GM19238 (cell line): ENCODE measurements at regions not wholly inside any gene's neighbourhood (a gene's known extent, or its start where the extent isn't known, plus 50 kb on each side); places are given as distances from the start of the nearest gene placed in this dataset.
"Not testable (repeated sequence)": the region's sequence is repeated elsewhere in the genome, so short reads cannot be mapped to it uniquely, and the experiment has no call there.

Experiments
- DNase-seq: peaks from one replicate; pipeline ENCODE4 v3.0.0; 2011; ENCODE audit warnings: low spot score; ENCODE audit not compliant: insufficient read length

DNA sequence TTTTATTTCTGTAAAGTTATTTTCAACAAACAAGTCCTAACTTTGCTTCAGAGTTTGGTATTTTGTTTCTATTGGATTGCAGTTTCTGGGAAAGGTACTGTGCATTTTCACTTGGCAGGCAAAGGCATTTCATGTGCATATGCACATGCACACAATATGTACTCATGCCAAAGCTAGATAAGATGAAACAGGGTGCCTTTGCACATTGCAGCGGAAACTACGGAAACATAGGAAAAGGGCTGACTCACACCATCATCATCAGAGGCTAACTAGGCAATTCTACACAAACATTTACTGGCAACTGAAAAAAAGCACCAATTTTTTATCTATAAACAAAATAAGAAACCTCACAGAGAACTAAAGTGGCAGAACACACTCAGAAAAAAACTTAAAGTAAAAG lies 550.6 kb upstream of the NECTIN3 start:
- no peak for DNase-seq

DNA sequence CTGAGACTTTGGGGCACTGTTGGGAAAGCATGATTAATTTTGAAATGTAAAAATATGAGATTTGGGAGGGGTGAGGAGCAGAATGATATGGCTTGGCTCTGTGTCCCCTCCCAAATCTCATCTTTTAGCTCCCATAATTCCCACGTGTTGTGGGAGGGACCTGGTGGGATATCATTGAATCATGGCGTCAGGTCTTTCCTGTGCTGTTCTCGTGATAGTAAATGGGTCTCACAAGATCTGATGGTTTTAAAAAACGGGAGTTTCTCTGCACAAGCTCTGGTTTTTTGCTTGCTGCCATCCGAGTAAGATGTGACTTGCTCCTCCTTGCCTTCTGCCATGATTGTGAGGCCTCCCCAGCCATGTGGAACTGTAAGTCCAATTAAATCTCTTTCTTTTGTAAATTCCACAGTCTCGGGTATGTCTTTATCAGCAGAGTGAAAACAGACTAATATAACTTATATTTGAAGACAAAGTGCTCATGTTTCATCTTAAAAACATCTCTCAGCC lies 546.0 kb upstream of the NECTIN3 start:
- not testable (repeated sequence) for DNase-seq

DNA sequence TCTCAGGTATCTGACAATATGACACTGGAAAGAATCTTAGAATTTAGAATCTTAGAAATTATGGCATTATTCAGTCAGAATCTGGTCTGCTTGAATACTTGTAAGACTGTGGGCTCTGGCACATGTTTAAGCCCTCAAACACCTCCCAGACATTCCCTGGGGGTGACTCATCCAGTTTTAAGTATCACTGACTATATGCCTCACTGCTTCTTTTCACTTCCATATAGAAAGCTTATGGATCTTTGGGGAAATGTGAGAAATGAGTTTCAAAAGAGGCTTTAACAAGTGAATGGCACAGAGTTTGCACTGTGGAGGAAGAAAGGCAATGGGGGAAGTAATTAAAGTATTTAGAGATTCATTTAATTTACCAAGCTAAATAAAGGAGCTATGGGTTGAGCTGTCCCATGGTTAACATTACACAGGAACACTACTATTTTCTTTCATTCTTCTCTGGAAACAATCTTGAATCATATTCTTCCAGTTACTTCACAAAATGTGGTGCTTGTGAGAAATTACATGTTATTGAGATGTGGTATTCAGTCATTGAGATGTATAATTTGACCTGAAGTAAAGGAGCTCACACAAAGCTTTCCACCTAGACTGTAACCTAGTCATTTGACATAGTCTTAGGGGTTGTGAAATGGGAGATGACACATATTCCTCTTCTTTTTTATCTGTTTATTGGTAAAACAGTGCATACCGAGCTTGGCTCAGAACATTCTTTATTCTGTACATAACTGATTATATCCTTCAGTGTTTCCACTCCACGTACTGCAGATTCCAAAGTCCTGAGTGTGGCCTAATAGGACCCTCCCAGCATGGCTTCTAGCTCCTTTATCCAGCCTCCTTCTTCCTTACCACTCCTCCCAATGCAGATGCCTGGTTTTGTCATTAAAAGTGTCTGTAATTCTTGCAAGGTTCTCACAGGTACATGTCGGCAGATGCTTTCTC lies 544.6 kb upstream of the NECTIN3 start:
- no peak for DNase-seq

- DNase-seq, result no peak
These were observed 543.1 kb upstream of the NECTIN3 start for GRCh38 chr3:110528305-110529121.

DNA sequence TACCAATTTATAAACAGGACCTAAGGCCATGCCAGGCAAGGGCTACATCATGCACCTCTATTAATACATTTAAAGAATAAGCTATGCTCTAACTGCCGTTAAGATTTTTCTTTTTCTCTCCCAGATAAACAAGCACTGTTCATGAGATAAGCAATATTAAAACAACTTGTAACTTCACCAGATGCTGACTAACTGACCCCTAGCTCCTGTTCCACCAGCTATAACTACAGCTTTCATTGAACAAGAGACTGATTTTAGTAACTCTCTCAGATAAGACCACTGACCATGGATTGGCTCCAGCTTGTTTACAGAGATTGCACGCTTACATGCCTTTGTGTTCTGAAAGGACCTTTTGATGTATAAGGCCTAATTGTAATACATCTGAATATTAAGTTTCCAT lies 540.7 kb upstream of the NECTIN3 start:
- DNase-seq, result no peak

DNA sequence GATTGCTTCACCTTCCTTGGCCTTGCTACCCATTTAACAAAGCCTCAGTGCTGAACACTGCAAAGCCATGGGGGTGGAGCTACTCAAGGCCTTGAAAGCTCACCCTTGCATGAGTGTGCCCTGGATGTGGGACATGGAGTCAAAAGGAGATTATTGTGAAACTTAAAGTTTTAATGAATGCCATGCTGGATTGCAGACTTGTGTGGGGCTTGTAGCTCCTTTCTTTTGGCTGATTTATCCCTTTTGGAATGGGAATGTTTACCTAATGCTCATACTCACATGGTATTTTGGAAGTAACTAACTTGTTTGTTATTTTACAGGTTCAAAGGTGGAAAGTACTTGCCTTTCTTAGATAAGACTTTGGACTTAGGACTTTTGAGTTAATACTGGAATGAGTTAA lies 538.5 kb upstream of the NECTIN3 start:
- no peak for DNase-seq

- no peak for DNase-seq
These were observed 529.0 kb upstream of the NECTIN3 start for GRCh38 chr3:110542552-110543150.

DNA sequence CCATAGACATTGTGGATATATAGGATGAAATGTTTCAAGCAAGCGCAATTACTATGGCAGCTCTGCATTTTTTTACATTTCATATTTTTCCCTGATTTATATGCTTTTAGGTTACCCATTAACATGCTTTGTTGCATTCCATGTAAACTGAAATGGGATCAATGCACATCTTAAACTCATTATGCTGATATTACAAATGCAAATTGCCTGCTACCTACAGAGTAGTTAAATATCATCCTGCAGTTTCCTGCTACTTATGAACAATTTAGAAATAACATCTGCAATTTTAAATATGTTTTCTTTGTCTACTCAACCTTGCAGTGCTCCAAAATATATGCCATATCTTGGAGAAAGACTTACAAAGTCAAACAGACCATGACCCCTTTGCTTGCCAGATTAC lies 526.9 kb upstream of the NECTIN3 start:
- DNase-seq, result no peak

GRCh38 chr3:110550511-110550910 lies 521.1 kb upstream of the NECTIN3 start:
- no peak for DNase-seq

GRCh38 chr3:110562621-110563020 lies 509.0 kb upstream of the NECTIN3 start:
- DNase-seq, result no peak

GRCh38 chr3:110564674-110565073 lies 506.9 kb upstream of the NECTIN3 start:
- no peak for DNase-seq

GRCh38 chr3:110567029-110567428 lies 504.6 kb upstream of the NECTIN3 start:
- DNase-seq, result no peak

DNA sequence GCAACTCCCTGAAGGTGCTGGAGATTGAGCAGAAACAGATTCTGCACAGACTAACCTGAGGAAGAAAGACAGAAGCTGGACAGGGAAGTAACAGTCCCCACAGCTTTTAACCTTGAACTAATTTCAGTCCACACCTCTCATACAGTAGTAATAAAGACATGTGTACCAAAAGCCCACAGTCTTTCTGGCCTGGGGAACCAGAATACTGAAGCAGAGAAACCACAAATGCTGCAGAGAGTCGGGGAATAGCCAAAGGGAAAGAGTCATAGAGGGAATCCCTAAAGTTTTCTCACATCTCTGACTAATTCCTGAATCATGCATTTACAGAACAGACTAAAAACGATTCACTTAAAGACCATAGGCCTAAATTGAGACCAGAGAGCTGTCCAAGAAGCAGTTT lies 503.4 kb upstream of the NECTIN3 start:
- no peak for DNase-seq

DNA sequence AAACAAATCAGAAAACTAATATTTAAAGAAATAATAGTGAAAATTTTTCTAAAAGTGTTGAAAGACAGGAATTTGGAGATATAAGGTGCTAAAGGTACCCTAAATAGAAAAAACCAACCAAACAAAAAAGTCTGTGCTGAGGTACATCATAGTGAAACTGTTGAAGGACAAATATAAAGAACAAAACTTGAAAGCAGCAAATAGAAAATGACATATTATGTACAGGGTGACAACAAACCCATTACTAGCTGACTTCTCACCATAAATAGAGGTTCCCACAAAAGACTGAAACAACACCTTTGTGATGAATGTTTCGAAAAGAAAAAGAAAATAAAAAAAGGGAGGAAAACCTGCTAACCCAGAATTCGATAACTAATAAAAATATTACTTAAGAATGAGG lies 502.5 kb upstream of the NECTIN3 start:
- DNase-seq, result no peak

DNA sequence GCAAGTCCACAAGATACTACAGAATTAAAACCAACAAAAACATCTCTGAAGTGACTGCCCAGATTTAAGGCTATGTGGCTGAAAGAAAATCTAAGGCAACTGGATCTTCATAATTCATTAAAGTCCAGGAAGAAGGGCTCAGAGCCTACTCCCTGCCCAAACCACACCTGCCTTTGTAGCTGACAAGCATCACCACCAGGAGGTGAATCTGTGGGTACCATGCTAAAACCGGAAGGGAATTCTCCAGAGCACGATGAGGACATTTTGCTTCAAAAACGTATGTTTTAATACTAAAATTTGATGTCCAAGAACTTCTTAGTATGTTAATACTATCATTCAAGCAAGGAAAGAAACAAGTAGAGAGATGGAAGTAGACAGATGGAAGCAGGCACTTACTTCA lies 495.9 kb upstream of the NECTIN3 start:
- no peak for DNase-seq

DNA sequence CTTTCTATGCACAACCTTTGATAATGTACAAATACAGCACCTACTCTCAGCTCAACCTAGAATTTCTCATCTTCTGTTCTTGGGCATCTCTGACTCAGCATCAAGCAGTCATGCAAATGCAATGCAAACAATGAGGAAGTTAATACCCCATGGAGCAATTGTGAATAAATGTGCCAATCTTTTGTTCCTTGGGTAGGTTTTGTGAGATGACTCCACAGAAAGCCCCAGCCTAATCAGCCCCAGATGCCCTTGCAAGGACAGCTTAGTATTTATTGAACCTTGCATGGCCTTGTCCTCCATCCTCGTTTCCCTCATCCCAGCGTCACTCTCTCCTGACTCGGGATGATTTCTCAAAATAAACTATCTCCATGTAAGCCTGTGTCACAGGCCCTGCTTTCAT lies 494.7 kb upstream of the NECTIN3 start:
- DNase-seq, result no peak

- DNase-seq, result no peak
These were observed 493.8 kb upstream of the NECTIN3 start for GRCh38 chr3:110577854-110578253.

- no peak for DNase-seq
These were observed 491.6 kb upstream of the NECTIN3 start for GRCh38 chr3:110579840-110580550.

DNA sequence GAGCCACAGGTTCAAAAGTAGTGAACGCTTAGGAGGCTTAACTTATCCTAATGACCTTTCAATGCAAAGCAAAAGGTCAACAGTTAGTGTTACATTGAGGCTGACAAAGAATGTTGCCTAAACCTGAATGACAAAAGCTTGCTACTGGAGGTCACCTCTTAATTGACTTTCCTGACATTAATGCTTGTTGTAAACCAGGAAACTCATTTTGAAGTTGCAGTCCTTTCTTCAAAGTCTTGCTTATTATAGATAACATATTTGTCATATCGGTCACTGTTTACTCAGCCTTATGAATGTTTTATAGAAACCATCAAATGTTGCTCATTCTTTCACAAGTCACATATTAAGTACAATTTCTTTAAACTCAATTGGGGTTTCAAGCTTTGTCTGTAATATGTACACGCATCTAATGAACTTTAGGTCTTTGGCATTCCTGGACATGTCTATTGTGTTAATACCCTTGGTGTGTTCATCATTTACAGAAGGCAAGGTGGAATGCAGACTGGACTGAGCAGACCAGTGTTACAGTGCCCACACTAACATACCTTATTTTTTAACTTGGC lies 488.2 kb upstream of the NECTIN3 start:
- DNase-seq, result no peak

GRCh38 chr3:110588906-110589305 lies 482.7 kb upstream of the NECTIN3 start:
- DNase-seq, result no peak

GRCh38 chr3:110589341-110589740 lies 482.3 kb upstream of the NECTIN3 start:
- DNase-seq, result no peak
